Activated gamma-delta T cell treated with anti-CD3 and anti-CD28 coated beads, Interleukin-2, amount 50 U/mL, for 16 hours (primary cell): ENCODE measurements at regions not wholly inside any gene's neighbourhood (a gene's known extent, or its start where the extent isn't known, plus 50 kb on each side); places are given as distances from the start of the nearest gene placed in this dataset.
"Not testable (repeated sequence)": the region's sequence is repeated elsewhere in the genome, so short reads cannot be mapped to it uniquely, and the experiment has no call there.

Experiments used
- DNase-seq: peaks from one replicate; pipeline ENCODE4 v3.0.0-alpha.2; 2020; ENCODE audit warnings: low read depth

DNA sequence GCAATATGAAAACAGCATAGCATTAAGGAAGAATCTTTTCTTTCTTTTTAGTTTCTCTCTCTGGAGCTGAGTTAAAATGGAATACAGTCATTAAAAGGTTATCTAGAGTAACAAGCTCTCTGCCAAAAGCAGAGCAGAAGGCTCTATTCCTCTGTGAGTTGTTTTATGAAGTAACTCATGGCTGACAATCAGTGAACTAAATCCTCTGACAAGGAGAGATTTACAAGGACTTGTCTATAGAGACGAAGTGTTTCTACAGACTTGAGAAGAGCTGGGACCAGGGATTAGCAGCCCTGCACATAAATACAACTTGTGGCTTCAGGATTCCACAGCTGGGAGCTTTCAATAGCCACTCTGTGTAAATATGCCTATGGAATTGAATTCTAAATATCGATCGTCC, 192.5 kb upstream of the RAG2 start:
- DNase-seq = no peak

DNA sequence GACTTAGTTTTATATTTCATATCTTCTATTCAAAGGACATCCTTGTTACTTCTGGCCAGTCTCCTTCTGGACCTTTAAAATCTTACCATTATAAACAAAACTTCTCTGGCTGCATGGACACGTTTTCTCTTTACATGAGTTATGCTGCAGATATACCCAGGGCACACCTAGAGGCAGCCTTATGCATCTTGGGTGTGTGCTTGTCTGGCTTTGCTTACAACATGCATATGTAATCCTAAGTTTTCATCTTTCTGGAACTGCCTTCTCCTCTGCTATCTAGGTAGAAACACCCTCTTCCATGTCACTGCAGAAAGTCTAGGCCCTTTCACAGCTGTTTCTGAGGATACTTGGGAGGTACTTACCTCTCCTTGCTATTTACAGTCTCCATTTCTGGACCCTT, 185.8 kb upstream of the RAG2 start:
- no peak for DNase-seq

DNA sequence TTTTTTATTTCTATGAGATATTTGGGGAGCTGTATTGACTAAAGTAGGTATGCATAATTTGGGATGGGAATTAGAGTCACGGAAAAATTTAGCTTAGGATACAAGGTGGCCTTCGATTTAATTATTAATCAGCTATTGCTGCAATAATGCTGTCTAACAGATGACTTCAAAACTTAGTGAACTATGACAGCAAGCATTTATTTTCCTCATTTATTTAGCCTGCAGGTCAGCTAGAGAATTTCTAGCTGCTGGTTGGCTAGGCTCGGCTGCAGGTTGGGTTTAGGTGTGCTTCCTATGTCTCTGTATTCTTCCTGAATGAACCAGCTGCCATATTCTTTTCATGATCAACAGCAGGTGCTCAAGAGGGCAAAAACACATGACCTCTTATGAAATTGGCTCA, 181.8 kb upstream of the RAG2 start:
- no peak for DNase-seq

DNA sequence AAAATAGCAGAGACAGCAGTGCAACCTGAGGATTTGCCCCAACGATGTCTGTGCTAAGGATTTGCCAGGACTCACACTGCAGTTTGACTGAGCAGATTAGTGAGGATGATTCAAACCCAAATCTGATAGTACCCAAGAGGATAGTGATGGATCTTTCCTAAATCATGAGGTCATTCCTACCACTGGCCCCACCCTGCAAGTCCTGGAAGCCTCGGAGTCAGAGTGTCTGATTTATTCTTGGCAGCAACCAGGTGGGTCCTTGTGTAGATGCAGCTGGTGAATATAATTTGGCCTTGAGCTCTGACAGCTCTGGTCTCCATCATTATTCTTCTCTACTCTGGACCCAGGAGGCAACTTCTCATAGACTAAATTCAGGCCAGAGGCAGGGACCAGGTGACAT, 179.3 kb upstream of the RAG2 start:
- no peak for DNase-seq

DNA sequence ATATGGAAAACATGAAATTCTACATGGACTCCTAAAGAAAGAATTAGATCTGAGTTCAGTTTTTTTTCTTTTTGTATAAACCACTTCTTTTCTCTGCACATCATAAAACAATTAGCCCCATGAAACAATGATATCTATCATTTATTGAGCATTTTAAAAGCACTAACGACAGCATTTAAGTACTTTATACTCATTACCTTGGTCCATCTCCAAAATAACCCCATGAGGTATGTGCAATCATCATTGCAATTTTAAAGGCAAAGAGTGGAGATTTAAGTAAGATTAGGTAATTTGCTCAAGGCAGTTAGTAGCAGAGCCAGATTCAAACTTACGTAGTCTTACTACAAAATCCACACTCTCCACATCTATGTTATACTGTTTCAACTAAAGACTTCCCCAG, 177.7 kb upstream of the RAG2 start:
- no peak for DNase-seq

DNA sequence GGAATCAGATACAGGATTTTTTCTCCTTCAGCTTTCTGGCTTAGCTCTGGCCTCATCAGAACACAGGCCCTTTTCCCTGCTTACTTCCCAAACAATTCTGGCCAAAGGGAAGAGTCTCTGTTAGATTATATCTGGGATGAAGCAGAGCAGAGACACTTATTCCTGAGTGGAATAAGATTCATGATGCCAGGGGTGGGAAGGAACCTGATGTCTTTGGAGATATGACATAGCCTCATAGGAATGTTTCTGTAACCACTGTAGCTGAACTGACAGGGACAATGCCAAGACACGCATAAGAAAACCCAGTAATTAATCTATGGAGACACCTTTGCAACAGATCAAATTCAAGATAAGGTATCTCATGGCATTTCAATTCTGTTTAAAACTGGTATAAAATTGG, 177.1 kb upstream of the RAG2 start:
- no peak for DNase-seq

DNA sequence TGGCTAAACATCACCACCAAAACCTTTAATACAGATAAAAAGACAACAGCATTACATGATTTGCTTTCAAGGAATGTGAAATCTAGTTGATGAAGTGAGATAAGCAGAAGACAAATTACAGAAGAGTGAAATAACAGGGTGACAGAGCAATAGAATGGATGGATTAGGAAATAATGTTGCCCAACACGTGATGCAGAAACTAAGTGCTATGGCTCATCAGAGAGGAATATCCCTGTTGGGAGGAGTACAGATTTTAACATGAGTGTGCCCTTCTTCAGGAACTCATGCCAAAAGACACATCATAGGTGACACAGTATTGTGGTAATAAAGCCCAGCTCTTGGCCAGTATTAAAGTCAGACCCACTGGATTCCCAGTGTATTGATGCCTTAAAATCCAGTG, 176.6 kb upstream of the RAG2 start:
- no peak for DNase-seq

DNA sequence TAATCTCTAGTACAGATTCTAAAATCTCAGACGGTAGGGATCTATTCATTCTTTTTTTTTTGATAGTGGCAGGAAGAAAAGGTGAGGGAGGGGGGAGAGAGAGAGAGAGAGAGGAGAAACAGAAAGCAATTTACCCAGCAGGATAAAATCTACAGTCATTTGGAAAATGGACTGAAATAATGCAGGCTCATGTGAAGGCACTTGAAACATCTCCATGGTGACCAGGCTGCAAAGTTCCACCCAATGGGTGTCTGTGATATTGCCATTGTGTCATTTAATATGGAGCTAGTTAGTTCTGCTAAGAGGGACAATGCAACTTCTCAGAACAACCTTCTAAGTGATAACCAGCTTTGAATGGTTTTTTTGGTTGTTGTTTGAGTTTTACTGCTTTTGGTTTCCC, 165.2 kb upstream of the RAG2 start:
- DNase-seq = no peak

DNA sequence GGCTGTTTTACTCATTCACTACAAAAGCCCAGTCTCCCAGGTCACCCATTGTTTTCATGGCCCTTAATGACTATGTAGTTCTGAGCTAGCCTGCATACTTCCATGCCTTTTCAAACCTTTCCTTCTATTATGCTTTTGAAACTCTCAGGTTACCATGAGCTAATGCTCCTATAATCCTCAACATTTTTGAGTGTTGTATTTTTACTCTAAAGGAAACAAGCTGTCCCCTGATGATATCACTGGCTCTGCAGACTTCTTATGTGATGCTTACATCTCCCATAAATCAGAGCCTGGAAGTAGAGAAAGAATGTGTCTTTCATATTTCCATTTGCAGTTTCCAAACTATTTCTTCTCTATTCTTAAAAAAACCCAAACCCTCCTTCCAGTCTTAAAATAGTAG, 159.0 kb upstream of the RAG2 start:
- no peak for DNase-seq

DNA sequence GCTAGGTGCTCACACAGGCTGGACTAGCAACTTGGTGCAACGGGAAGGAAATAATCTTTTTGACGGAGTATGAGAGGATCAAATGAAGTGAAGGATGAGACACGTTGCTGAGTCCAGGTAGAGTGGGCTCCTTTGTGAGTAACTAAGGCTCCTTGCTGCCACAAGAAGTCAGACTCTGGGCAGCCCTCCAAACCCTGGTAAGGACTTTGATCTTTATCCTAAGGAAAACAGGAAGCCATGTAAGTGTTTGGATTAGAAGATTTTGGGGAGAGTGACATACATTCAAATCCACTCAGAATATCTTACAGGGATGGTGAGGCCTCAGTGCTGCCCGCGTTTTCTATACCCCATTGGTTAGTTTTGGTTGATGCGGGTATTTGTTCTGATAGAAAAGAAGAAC, 155.9 kb upstream of the RAG2 start:
- DNase-seq = no peak

DNA sequence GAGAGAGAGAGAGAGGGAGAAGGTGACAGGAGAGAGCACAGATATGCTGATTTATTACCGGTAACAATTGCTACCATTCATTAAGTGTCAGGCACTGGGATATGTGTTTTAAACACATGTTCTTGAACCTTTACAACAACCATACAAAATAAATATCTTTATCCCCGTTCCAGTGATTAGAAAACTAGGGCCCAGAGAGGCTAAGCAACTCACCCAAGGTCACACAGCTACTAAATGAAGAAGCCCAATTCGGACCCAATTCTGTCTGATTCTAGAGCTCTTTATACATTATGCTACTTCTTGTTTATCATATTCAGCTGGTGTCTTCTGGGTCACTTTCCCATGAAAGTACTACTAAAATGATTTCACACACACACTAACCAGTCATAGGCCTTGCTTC, 154.0 kb upstream of the RAG2 start:
- DNase-seq = no peak

DNA sequence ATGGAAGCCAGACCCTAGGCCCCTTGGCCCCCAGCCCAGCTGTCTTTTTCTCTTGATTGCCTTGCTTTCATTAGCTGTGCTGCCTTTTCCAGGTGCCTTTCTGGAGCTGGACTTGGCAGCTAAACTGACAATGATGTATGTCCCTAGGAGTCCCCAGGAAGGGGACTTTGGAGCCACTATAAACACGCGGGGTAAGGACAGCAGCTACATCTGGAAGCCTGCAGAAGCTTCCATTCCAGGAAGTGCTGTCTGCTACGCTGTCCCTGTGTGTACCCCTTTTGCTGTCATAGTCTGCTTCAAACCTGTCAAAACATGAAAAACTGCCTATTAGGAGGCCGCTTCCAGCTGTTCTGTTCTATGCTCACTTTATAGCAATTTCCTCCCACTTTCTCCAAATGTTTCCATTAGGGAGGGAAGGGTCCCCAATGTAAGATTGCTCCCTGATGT, 153.3 kb upstream of the RAG2 start:
- DNase-seq = no peak

DNA sequence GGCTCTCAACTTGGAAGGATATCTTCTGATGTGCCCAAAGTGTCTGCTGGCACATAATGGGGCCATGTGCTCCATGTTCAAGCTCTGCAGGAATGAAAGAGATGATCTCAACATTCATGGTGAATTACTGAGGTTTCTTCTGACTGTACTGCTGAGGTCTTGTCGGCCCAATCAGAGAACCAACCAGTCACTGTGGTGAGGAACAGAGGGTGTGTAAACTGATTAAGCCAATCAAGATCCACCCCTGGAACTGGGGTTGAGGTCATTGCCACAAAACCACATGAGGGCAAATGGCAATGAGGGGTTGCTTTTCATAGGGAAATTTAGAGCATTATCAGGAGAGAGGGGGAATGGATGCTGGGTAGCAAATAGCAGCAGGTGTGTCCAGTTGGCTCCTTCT, 152.3 kb upstream of the RAG2 start:
- DNase-seq = no peak

DNA sequence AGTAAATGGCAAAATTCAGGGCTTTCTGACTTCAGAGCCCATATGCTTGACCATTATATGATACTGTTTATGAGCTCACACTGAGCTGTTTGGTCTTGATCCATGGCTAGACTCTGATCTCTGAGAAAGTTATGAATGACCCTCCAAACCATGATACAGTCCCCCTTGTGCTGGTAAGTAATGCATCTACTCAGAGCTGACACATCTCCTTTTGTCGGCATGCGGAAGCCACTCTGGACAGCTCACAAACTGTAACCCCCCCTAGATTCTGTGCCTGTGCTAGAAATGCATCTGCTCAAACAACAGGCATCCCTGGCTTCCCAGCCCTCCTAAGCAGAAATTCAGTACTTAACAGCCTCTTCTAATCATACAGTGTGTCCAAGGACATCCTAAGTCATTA, 150.8 kb upstream of the RAG2 start:
- no peak for DNase-seq

DNA sequence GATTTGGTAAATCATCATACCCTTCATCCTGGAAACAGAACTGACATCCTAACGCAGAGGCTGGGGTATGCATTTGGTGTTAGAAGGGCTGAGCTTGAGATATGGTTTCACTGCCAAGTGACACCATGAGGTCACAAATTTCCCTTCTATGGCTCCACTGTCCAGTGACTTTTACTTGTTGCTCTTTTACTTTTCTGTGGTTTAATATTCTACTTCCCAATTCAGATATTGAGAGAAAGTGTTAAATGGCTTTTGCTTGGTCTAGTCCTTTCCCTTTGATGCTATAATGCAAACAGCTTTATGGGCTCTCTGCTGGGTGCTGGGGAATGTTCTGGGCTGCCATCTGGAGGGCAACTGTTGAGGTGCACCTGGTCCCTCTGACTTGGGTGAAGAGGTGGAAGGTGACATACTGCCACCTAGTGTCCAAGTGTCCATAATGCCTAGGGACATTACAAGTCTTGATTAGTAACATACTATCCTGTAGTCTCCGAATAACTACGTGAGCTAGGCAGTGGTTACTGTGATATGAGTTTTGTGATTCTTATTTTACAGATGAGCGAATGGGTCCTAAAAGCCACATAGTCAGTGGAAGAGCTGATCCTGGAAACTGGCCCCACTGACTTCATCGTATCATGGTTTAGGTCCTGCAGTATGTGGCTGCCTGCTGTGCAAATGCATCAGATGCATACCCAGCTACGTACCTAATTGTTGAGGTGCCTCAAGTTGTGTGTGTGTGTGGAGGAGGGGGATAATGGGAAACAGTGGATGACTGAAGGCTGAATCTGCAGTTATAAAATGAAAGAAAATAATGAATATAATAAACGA, 149.1 kb upstream of the RAG2 start:
- DNase-seq = peak; percentile 67

DNA sequence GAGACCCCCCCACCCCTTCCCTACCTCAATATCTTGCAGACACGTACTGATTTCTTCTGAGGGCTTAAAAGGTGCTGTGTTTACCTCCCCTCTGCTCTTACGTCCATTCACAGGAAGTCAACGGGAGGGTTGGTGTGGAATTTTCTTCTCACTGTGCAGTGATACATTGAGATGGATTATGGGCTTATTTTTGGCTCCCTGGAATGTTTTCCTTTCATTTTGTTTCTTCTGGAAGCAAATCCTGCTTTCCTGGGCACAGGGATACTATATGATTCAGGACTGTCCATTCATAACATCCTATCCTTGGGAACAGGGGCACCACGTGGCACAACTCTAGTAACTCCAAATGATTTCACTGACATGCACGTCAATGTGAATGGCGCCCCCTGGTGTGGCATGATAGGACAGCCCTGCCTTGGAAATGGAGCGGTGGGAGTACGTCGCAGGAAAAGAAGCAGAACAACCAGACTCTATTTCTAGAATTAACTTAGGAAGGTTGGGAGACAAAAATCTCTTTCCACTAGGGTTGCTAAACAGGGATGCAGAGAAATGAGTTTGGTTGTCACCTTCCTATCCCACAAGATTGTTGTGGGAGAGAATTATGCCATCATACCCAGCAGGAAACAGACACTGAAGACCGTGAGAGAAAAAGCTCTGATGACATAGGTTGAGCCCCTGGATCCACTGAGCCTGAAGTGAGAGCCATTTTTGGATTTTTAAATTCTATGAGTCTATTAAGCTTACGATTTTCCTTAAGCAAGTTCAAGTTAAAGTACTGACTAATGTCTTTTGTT, 146.5 kb upstream of the RAG2 start:
- peak; percentile 32 for DNase-seq

DNA sequence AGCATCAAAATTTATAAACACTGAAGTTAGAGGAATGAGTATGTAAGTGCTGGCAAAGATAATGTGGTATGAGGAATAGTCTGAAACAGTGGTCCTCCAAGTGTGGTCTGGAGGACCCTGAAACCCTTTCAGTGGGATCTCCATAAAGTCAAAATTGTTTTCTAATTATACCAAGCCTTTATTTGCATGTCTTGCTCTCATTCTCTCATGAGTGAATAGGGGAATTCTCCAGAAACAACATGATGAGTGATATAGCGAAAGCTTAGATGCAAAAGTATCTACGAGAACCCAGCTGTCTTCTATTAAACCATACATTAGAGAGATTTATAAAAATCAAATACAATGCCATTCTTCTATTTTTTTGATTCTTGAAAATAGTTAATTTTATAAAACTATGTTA, 145.0 kb upstream of the RAG2 start:
- DNase-seq = no peak

DNA sequence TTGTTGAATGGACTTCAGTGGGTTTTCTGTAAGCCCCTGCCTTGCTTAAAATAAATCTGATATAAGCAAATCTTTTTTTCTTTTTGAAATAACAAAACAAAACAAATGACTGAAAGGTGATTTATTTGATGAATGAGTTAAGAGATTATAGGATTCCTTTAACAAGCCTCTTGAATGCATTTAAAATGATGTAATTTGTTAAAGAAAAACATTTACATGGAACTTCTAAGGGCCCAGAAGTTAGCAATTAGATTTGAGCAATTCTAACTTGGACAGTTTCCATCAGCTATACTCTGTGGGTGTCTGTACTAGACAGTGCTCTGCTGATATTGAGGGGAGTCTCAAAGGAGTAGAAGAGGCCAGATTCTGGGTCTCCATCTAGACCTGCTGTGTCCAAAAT, 143.5 kb upstream of the RAG2 start:
- DNase-seq = no peak

DNA sequence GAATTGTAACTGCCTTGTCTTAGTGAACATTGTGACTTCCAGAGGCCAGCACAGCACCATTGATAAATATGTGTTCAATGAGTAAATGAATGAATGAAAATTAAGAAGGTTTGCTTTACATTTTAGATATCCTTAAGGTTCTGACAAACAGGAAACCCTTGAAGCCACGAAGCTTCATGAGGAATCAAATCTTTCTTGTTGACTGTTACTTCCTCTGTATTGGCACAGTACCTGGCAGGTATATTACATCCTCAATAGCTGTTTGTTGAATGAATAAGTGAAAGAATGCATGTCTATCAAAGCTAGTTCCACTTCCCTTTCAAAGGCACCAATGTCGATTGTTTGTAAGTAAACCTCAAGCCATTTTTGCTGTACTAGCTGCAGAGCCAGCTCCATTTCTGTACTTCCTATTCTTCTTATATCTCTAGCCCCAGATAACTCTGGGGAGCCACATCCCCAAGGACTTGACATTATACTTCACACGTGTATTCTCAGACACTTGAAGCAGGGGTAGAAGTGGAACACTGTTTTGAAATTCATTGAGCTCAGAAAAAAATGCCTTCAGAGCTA, 140.3 kb upstream of the RAG2 start:
- no peak for DNase-seq

DNA sequence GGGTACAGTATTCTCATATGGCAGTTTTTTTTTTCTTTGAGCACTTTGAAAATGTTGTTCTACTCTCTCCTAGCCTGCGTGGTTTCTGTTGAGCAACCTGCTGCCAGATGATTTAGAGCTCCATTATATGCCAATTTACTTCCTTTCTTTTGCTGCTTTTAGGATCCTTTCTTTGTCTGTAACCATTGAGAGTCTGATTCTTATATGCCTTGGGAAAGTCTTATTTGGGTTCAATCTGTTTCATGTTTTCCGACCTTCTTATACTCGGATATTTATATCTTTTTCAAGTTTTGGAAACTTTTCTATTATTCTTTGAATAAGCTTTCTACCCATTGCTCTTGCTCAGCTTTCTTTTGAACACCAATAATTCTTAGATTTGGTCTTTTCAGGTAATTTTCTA, 138.1 kb upstream of the RAG2 start:
- no peak for DNase-seq

DNA sequence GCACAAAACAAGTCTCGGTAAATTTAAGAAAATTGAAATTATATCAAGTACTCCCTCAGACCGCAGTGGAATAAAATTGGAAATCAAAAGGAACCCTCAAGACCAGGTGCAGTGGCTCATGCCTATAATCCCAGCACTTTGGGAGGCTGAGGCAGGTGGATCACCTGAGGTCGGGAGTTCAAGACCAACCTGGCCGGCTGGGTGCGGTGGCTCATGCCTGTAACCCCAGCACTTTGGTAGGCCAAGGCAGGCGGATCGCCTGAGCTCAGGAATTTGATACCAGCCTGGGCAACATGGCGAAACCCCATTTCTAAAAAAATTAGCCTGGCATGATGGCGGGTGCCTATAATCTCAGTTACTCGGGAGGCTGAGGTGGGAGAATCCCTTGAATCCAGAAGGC, 135.7 kb upstream of the RAG2 start:
- DNase-seq = not testable (repeated sequence)

DNA sequence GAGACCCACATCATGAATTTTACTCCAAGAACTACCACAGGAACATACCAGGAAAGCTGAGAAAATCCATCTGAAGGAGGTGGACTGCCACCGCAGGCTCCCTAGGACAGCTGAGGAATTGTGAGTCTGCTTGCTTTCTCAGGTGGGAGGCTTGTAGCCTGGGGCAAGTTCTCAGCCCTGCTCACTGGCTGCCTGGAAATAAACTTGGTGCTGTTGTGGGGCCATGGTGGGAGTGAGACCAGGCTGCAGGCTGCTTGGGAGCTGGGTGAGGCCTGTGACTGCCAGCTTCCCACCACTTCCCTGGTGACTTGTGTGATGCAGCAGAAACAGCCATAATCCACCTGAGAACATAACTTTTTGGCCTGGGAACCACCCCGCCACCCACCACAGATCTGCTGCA, 132.7 kb upstream of the RAG2 start:
- DNase-seq = no peak

DNA sequence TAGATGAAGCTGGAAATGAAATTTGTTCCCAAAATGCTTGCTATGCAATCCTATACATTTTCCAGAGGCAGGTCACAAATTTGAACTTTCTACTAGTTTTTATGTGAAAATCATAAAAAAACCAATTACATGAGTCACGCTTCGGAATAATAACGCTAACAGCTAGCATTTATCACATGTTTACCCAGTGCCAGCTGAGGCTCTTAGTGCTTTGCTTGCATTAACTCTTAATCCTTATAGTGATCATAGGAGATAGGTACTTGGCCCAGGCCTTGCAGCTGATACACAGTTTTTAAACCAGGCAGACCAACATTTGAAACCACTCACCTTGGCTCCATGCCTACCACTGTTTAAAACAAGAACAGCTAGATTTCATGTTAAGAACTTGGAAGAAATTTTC, 131.8 kb upstream of the RAG2 start:
- DNase-seq = no peak
